Posterior cingulate gyrus (tissue), 11 donors: ENCODE measurements at regions not wholly inside any gene's neighbourhood (a gene's known extent, or its start where the extent isn't known, plus 50 kb on each side); places are given as distances from the start of the nearest gene placed in this dataset.
A peak's percentile ranks its signal among the peaks of the same experiment; 100 is the strongest.
"Not testable (repeated sequence)": the region's sequence is repeated elsewhere in the genome, so short reads cannot be mapped to it uniquely, and the experiment has no call there.

Experiments used
- DNase-seq, 10 donors: peaks; one replicate each; pipeline versions ENCODE4 v3.0.0 to v3.0.0-alpha.2; 2020 to 2021; ENCODE audit warnings: mixed read lengths in 3 of 10
- intact Hi-C: fragments of 100-400 bp; cut with DNase I; formaldehyde crosslinking; loops from one replicate; pipeline ENCODE4 v1.15.1; 2023

DNA sequence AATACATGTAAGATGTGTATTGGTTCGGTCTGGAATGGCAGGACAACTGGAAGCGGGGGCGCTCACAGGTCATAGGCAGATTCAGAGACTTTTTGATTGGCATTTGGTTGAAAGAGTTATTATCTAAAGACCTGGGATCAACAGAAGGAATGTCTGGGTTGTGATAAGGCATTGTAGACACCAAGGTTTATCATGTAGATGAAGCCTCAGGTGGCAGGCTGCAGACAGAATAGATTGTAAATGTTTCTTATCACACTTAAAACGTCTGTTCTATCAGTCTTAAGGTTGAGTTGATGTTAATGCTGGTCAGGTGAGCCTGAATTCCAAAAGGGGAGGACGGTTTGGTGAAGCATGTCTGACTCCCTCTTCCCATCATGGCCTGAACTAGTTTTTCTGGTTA lies 295.9 kb upstream of the PROK2 start:
- DNase-seq: no peak
- intact Hi-C loops: no loop called here

GRCh38 chr3:72080095-72080494 lies 295.1 kb upstream of the PROK2 start:
- DNase-seq: no peak
- intact Hi-C loops: no loop called here

DNA sequence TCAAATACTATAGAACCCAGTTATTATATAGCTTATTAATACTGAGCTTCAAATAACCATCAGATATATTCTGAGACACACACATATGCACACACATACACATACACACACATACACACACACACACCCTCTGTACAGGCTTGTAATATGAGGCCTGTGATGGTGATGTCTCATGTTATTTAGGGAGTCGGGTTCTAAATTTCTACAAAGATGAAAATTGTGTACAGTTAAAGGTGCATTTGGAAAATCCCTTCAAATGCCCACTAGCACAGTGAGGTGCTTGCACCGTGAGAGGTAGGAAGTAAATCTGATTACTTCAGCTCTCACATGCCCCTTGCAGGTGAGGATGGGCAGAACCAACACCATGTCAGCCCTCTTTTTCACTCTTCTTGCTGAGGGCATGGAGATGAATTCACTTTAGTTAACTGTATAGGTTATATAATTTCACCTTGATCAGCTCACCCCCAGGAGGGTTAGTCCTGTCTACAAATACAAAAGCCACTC lies 294.5 kb upstream of the PROK2 start:
- DNase-seq: no peak
- intact Hi-C loops: no loop called here

- intact Hi-C loops: no loop called here
- no peak for DNase-seq
These were observed 293.9 kb upstream of the PROK2 start for GRCh38 chr3:72078676-72079368.

GRCh38 chr3:72077473-72078259 lies 292.7 kb upstream of the PROK2 start:
- intact Hi-C loops: no loop called here
- no peak for DNase-seq

GRCh38 chr3:72075848-72076247 lies 290.9 kb upstream of the PROK2 start:
- DNase-seq, intact Hi-C loops: not testable (repeated sequence)

DNA sequence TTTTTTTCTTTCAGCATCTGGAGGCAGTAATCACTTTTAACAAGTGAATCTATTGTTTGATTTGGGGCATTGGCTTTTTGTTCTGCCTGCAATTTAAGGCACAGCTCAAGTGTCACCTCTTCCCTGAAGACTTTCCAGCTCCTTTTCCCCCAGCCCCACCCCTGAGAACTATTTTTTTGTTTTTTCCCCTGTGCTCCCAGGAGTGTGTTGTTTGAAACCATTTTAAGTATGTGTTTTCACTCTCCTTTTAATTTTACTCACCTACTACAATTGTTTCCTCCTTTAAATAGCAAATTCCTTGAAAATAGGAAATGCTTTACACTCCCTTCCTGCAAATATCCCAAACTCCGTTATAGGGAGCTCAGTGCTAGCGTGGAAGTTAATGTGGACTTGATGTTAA lies 286.7 kb upstream of the PROK2 start:
- DNase-seq: no peak
- intact Hi-C loops: no loop called here

DNA sequence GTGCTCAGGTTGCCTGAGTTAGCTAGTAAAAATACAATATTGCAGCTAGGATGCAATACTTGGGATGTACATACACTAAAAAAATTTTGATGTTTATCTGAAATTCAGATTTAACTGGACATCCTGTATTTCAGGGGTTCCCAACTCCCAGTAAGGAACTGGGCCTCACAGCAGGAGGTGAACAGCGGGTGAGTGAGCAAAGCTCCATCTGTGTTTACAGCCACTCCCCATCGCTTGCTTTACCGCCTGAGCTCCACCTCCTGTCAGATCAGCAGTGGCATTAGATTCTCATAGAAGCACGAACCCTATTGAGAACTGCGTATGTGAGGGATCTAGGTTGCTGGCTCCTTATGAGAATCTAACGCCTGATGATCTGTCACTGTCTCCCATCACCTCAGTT lies 285.1 kb upstream of the PROK2 start:
- no peak for DNase-seq
- intact Hi-C loops: no loop called here

- no peak for DNase-seq
- intact Hi-C loops: no loop called here
These were observed 284.6 kb upstream of the PROK2 start for GRCh38 chr3:72069543-72069942.

- no peak for DNase-seq
- intact Hi-C loops: no loop called here
These were observed 283.7 kb upstream of the PROK2 start for GRCh38 chr3:72068621-72069020.

DNA sequence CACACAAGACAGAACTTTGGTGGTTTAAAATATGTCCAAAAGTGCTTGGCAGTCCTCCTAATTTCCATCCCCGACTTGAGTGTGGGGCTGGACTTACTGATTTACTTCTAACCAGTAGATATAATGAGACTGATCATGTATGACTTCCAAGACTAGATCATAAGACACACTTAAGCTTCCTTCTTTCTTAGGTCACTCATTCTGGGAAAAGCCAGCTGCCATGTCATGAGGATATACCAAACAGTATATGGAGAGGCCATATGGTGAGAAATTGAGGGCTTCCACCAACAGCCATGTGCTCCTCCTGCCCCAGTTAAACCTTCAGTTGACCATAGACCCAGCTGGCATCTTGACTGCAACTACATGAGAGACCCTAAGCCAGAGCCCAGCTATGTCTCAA lies 282.8 kb upstream of the PROK2 start:
- intact Hi-C loops: no loop called here
- DNase-seq: no peak

DNA sequence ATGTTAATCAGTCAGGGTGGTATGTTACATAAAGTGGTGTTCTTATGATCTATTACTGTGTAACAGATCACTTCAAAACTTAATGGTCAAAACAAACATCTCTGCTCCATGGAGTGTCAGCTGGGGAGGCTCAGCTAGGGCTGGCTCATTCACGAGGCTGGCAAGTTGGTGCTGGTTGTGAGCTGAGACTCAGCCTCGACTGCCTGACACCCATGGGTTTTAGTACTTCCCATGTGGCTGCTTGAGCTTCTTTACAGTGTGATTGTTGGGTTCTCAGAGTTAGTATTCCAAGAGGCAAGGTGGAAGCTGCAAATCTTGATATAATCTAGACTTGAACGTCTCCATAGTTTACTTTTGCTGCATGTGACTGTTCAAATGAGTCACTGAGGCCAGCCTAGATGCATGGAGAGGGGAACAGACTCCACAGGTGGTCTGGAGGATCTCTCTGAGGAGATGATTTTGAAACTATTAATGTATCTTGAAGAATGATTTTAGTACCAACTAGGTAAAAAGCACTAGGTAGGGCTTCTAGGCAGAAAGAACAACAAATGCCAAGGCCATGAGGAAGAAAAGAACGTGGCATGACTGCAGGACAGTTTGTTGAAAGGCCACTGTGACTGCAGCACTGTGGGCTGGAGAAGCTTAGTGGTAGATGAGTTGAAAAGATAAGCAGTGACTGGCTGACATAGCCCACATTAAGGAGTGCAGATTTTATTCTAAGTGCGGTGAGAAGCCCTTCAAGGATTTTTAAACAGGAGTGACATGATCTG lies 281.1 kb upstream of the PROK2 start:
- intact Hi-C loops: no loop called here
- no peak for DNase-seq

DNA sequence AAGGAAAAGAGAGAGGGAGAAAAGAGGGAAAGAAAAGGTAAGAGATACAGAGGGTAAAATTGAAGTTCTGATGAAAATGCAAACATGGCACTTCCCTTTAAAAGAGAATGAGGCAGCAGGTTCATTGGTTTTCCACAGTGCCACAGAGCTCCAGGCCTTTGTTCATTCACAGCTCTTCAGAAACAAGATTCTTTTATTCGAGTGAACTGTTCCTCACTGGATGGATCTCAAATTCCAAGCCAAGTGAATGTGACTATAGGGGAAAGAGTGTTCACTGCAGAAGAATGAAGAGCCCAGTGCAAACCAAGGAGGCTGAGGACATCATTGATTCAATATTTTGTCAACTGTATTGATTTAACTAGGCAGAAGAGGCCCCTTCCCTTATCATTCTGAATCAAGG lies 280.3 kb upstream of the PROK2 start:
- DNase-seq: no peak
- intact Hi-C loops: no loop called here

DNA sequence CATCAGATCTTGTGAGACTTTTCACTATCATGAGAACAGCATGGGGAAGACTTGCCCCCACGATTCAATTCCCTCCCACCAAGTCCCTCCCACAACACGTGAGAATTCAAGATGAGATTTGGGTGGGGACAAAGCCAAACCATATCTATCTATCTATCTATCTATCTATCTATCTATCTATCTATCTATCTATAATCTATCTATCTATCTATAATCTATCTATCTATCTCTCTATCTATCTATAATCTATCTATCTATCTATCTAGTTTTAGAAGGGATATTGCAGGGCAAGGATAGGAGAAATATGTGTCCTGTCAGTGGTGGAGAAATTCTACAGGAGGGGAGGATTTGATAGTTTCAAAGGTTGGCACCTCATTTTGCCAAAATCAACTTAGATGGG lies 279.8 kb upstream of the PROK2 start:
- intact Hi-C loops, DNase-seq: not testable (repeated sequence)

GRCh38 chr3:72062017-72062416 lies 277.1 kb upstream of the PROK2 start:
- intact Hi-C loops: no loop called here

DNA sequence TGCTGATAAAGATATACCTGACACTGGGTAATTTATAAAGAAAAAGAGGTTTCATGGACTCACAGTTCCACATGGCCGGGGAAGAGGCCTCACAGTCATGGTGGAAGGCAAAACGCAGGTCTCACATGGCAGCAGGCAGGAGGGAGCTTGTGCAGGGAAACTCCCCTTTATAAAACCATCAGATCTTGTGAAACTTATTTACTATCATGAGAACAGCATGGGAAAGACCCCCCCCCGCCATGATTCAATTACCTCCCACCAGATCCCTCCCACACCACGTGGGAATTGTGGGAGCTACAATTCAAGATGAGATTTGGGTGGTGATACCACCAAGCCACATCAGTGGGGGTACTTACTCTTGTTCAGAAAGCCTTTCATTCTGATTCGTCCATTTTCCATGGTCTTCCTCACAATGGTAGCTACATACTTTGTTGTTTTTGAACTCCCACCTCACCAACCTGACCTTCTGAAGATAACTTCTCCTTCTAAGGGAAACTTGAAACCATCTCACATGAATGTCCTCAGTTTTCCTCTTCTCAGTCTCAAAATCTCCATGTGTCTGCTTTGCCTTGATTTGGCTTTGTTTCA lies 275.6 kb upstream of the PROK2 start:
- intact Hi-C loops: no loop called here
- no peak for DNase-seq

More at GRCh38 chr3:72062017-72062416, 277.1 kb upstream of the PROK2 start:
- no peak for DNase-seq

DNA sequence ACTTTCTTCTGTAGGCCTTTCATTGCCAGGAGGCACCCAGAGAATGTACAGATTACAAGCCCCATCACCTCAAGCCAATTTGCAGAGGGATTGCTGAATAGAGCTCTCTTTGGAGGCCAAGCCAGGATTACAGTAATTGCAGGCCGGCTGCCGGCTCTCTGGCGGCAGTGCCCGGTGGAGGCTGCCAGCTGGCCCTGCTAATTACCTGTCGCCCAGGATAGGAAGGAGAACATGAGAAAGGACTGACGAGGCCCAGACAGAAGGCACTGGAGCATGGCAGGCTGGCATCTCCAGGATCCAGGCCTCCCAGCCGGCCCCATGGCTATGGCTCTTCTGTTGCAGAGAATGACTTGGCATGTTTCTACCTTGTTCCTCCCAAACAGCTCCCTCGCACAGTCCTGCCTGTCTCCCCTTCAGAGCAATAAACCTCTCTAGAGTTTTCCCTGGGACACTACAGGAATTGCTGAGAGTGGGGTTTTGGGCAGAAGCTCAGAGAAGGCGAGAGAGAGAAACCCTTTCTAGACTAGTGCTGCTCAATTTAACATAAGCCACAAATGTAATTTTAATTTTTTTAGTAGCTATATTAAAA lies 273.6 kb upstream of the PROK2 start:
- intact Hi-C loops: no loop called here
- peak in 4 of 10 donors; percentile 22 to 85 (median 60) for DNase-seq

- DNase-seq: no peak
- intact Hi-C loops: no loop called here
These were observed 270.5 kb upstream of the PROK2 start for GRCh38 chr3:72055436-72055835.

DNA sequence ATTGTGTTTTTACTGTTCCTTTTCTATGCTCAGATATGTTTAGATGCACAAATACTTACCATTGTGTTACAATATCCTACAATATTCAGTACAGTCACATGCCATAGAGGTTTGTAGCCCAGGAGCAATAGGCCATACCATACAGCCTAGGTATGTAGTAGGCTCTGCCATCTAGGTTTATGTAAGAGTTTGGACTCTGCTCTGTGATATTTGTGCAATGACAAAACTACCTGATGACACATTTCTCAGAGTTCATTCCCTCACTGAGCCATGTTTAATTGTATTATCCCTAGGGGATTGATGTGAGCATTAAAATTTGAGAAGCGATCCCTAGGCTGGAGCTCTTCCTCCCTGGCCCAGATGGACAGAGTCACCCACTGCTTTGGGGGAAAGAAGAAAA lies 270.0 kb upstream of the PROK2 start:
- intact Hi-C loops: no loop called here

DNA sequence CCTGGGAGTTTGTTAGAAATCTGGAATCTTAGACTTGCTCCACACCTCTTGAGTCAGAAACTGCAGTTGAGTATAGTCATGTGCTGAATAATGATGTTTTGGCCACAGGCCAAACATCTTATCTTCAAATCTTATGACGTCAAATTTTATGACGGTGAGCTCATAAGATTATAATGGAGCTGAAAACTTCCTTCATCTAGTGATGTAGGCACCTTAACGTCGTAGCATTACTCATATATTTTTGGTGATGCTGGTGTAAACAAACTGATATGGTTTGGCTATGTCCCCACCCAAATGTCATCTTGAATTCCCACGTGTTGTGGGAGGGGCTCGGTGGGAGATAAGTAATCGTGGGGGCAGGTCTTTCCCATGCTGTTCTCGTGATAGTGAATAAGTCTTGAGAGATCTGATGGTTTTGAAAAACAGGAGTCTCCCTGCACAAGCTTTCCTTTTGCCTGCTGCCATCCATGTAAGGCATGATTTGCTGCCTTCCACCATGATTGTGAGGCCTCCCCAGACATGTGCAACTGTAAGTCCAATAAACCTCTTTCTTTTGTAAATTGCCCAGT lies 268.0 kb upstream of the PROK2 start:
- no peak for DNase-seq
- intact Hi-C loops: no loop called here

More for the DNA sequence above, 270.0 kb upstream of the PROK2 start:
- DNase-seq: no peak
